Psoas muscle (tissue), 7 donors: ENCODE measurements at regions not wholly inside any gene's neighbourhood (a gene's known extent, or its start where the extent isn't known, plus 50 kb on each side); places are given as distances from the start of the nearest gene placed in this dataset.

Experiments used
- ATAC-seq, 4 donors: fragments of 200-7000 bp; cut with Tn5 transposase; one replicate each; pipeline ENCODE4 v1.9.1; 2020; ENCODE audit warnings: moderate library complexity in 3 of 4, mild to moderate bottlenecking in 2 of 4
- DNase-seq, 2 donors: peaks; one replicate each; pipeline ENCODE4 v3.0.0-alpha.2; 2020
- H3K27ac ChIP-seq: fragments of 200-600 bp; one replicate; pipeline ENCODE4 v1.8.0; 2022
- H3K27me3 ChIP-seq, 3 donors: fragments of 200-600 bp in 1 of 3; one replicate each; pipeline versions ENCODE4 v1.6.1 to v1.8.0; 2013 to 2022; ENCODE audit warnings: low read length in 2 of 3, mild to moderate bottlenecking in 2 of 3, moderate library complexity in 1 of 3; ENCODE audit not compliant: insufficient read depth in 3 of 3
- H3K36me3 ChIP-seq, 2 donors: fragments of 200-600 bp in 1 of 2; one replicate each; pipeline versions ENCODE4 v1.6.1 to v1.8.0; 2013 to 2022; ENCODE audit warnings: low read depth in 1 of 2, mild to moderate bottlenecking in 1 of 2, moderate library complexity in 1 of 2; ENCODE audit not compliant: insufficient read depth in 1 of 2
- H3K4me1 ChIP-seq: fragments of 200-600 bp; one replicate; pipeline ENCODE4 v1.8.0; 2022
- H3K4me3 ChIP-seq: fragments of 200-600 bp; one replicate; pipeline ENCODE4 v1.8.0; 2022; ENCODE audit warnings: mild to moderate bottlenecking
- H3K9me3 ChIP-seq: fragments of 200-600 bp; one replicate; pipeline ENCODE4 v1.8.0; 2022
- CTCF ChIP-seq: fragments of 200-600 bp; IDR thresholded peaks from one replicate; pipeline ENCODE4 v1.8.0; 2022; ENCODE audit warnings: antibody characterized with exemption
- WGBS, 3 donors: extraction: QIAGEN DNeasy Blood & Tissue Kit; methylation state at CpG; one replicate each; pipeline versions ENCODE4 v1.1.6 to v1.1.7; 2013; 5-methylcytosine and 5-hydroxymethylcytosine counted together
- intact Hi-C, 2 donors: fragments of 100-400 bp; cut with DNase I; formaldehyde crosslinking; loops; one replicate each; pipeline versions ENCODE4 v1.11.0 to v1.14.2; 2022
- donor health status: healthy with polysubstance abuse.
- donor health status: DM: no; HTN: no; CAD: no; lungs with moderate emphysema.
- donor health status: Bipolar disorder and iron deficiency.
- donor health status: healthy.
- donor health status: DM: yes; HTN: yes; CAD: no.
- donor health status: DM: no; HTN: no; CAD: no.
- donor health status: DM: yes; HTN: yes; CAD: no.

GRCh38 chr4:59644765-59645164 lies 1555.4 kb upstream of the ADGRL3 start:
- TF ChIP-seq CTCF, result no peak
- Histone ChIP-seq H3K27ac (no peak overlapping the region), H3K27me3 (no peaks in the 10 kb centered on the region), H3K4me3 (no peak overlapping the region), H3K4me1 (no peaks in the 10 kb centered on the region), H3K9me3 (peaks cover 5% of the 10 kb centered on the region), H3K36me3 (no peaks in the 10 kb centered on the region)
- ATAC-seq (no peak), DNase-seq (no peak)
- intact Hi-C loops, result no loop called here
- WGBS, 3 donors, result 84 to 92% (median 87%) methylated on average over 3 of the region's 3 CpGs

- H3K9me3 ChIP-seq, result peaks cover 5% of the 10 kb centered on the region
- H3K27ac ChIP-seq, result no peak overlapping the region
- H3K4me1 ChIP-seq, result no peaks in the 10 kb centered on the region
- no peak for DNase-seq
- no peaks in the 10 kb centered on the region for H3K27me3 ChIP-seq
- WGBS, 3 donors, result 91 to 94% (median 93%) methylated on average over 5 of the region's 5 CpGs
- no peak overlapping the region for H3K4me3 ChIP-seq
- intact Hi-C loops, result no loop called here
- TF ChIP-seq CTCF, result no peak
- no peak for ATAC-seq
- no peaks in the 10 kb centered on the region for H3K36me3 ChIP-seq
These were observed 1554.0 kb upstream of the ADGRL3 start for GRCh38 chr4:59646082-59646481.

- Histone ChIP-seq H3K27ac (no peak overlapping the region), H3K9me3 (peaks cover 5% of the 10 kb centered on the region), H3K27me3 (no peaks in the 10 kb centered on the region), H3K4me3 (no peak overlapping the region), H3K4me1 (no peaks in the 10 kb centered on the region), H3K36me3 (no peaks in the 10 kb centered on the region)
- intact Hi-C loops, result no loop called here
- TF ChIP-seq CTCF, result no peak
- 69 to 85% (median 76%) methylated on average over 2 of the region's 2 CpGs for WGBS, 3 donors
- DNase-seq (no peak), ATAC-seq (no peak)
These were observed 1553.1 kb upstream of the ADGRL3 start for GRCh38 chr4:59647011-59647410.

GRCh38 chr4:59647500-59647899 lies 1552.6 kb upstream of the ADGRL3 start:
- DNase-seq, result no peak

More at GRCh38 chr4:59647500-59647899, 1552.6 kb upstream of the ADGRL3 start:
- Histone ChIP-seq H3K36me3 (no peaks in the 10 kb centered on the region), H3K27me3 (no peaks in the 10 kb centered on the region), H3K4me1 (no peaks in the 10 kb centered on the region), H3K27ac (no peak overlapping the region), H3K9me3 (peaks cover 5% of the 10 kb centered on the region), H3K4me3 (no peak overlapping the region)
- intact Hi-C loops, result no loop called here
- TF ChIP-seq CTCF, result no peak
- no peak for ATAC-seq
